K562 (cell line): ENCODE measurements at regions not wholly inside any gene's neighbourhood (a gene's known extent, or its start where the extent isn't known, plus 50 kb on each side); places are given as distances from the start of the nearest gene placed in this dataset.
A peak's percentile ranks its signal among the peaks of the same experiment; 100 is the strongest.

Source experiments
- ATAC-seq: fragments of 200-7000 bp; cut with Tn5 transposase; 3 replicates; pipeline ENCODE4 v1.9.1; 2020; ENCODE audit warnings: moderate library complexity
- BruUV-seq: library from RNA; stranded (reverse); fragments of 400-500 nt; replicated peaks from 2 replicates; lab custom pipeline; 2021; lab: Mats Ljungman, UMichigan
- CTCF ChIA-PET: fragments of 300-600 bp; formaldehyde crosslinking; extraction: SDS; loops from one replicate; lab custom pipeline; 2021; ENCODE audit warnings: low intra/inter-chr PET ratio; lab: Yijun Ruan, JAX
- POLR2A ChIA-PET: fragments of 300-600, 350-650 bp; sonication (Branson Sonifier 250); formaldehyde crosslinking; extraction: SDS; loops from one replicate; lab custom pipeline; 2021; ENCODE audit warnings: antibody characterized with exemption, inconsistent platforms; lab: Yijun Ruan, JAX
- DNase-seq, 4 experiments: peaks; one replicate each; pipeline versions ENCODE4 v3.0.0 to v3.0.0-alpha.2; 2011 to 2018; ENCODE audit warnings: low spot score in 3 of 4, mixed read lengths in 3 of 4; ENCODE audit errors: extremely low read depth in 1 of 4
- FAIRE-seq: peaks from 2 replicates; lab custom pipeline; 2011; peaks lifted over from hg19 to GRCh38; lab: Jason Lieb, UNC
- H2AFZ ChIP-seq: 2 replicates; pipeline ENCODE4 v1.6.0; 2011; ENCODE audit warnings: low read depth, low read length, control low read depth, inconsistent platforms
- H3K27ac ChIP-seq: fragments of 200-600 bp; 3 replicates; pipeline ENCODE4 v1.8.0; 2011; ENCODE audit warnings: low read depth, mild to moderate bottlenecking, control low read depth, inconsistent platforms, low read length, moderate library complexity, mixed read lengths; ENCODE audit errors: extremely low read depth
- H3K27me3 ChIP-seq, 2 experiments: fragments of 300-600 bp in 1 of 2; 2 replicates in 1 of 2; 3 replicates in 1 of 2; pipeline versions ENCODE4 v1.6.0 to v1.8.0; 2011; ENCODE audit warnings: inconsistent platforms in 2 of 2, low read length in 2 of 2, mild to moderate bottlenecking in 1 of 2, mixed read lengths in 1 of 2, moderate library complexity in 1 of 2; ENCODE audit not compliant: control insufficient read depth in 2 of 2, insufficient read depth in 2 of 2
- H3K36me3 ChIP-seq: fragments of 300-600 bp; 3 replicates; pipeline ENCODE4 v1.8.0; 2011; ENCODE audit warnings: mild to moderate bottlenecking, low read length, inconsistent platforms; ENCODE audit not compliant: control insufficient read depth, insufficient read depth
- H3K4me1 ChIP-seq, 2 experiments: fragments of 200-600 bp in 1 of 2; replicated peaks in 1 of 2; 2 replicates in 1 of 2; 3 replicates in 1 of 2; pipeline versions ENCODE4 v1.5.1 to v1.8.0; 2011; ENCODE audit warnings: inconsistent platforms in 2 of 2, low read length in 2 of 2, mild to moderate bottlenecking in 1 of 2, mixed read lengths in 1 of 2, moderate library complexity in 1 of 2; ENCODE audit not compliant: control insufficient read depth in 2 of 2, insufficient read depth in 2 of 2
- H3K4me2 ChIP-seq: 2 replicates; pipeline ENCODE4 v1.6.1; 2011; ENCODE audit warnings: low read length, control low read depth, inconsistent platforms, mixed read lengths; ENCODE audit not compliant: insufficient read depth
- H3K4me3 ChIP-seq: fragments of 200-600 bp; sonication (generic), shearing (Covaris generic); 2 replicates; pipeline ENCODE4 v1.5.1; 2016; ENCODE audit warnings: control low read depth, inconsistent platforms
- H3K79me2 ChIP-seq: fragments of 200-600 bp; 3 replicates; pipeline ENCODE4 v1.8.0; 2011; ENCODE audit warnings: low read length, inconsistent platforms; ENCODE audit not compliant: control insufficient read depth, insufficient read depth
- H3K9ac ChIP-seq, 2 experiments: 2 replicates each; pipeline versions ENCODE4 v1.6.0 to v1.6.1; 2011; ENCODE audit warnings: low read depth in 2 of 2, low read length in 2 of 2, control low read depth in 1 of 2, inconsistent platforms in 1 of 2, mild to moderate bottlenecking in 1 of 2, mixed read lengths in 1 of 2; ENCODE audit not compliant: insufficient read depth in 1 of 2
- H3K9me1 ChIP-seq: one replicate; pipeline ENCODE4 v1.6.0; 2011; ENCODE audit warnings: inconsistent platforms, mild to moderate bottlenecking, low read length, moderate library complexity; ENCODE audit not compliant: control insufficient read depth, insufficient read depth
- H3K9me3 ChIP-seq: replicated peaks from 2 replicates; pipeline ENCODE4 v1.5.1; 2011; ENCODE audit warnings: low read depth, low read length, inconsistent platforms; ENCODE audit not compliant: control insufficient read depth, insufficient read depth
- H4K20me1 ChIP-seq: replicated peaks from 2 replicates; pipeline ENCODE4 v1.6.1; 2011; ENCODE audit warnings: low read length, inconsistent platforms, mixed read lengths; ENCODE audit not compliant: control insufficient read depth, insufficient read depth
- BRCA1 ChIP-seq, 2 experiments: fragments of 450-650 bp in 1 of 2; sonication (generic) in 1 of 2; formaldehyde crosslinking in 1 of 2; IDR thresholded peaks; 2 replicates each; pipeline versions ENCODE4 v1.5.0 to v1.6.1; 2017 to 2020; ENCODE audit warnings: mild to moderate bottlenecking in 1 of 2, missing genetic modification reagents in 1 of 2
- ETS2 ChIP-seq: IDR thresholded peaks from 2 replicates; pipeline ENCODE4 v1.6.1; 2016; ENCODE audit warnings: borderline replicate concordance, missing genetic modification characterization, mild to moderate bottlenecking, moderate library complexity, missing compliant biosample characterization; ENCODE audit not compliant: poor library complexity, severe bottlenecking
- NCOA1 ChIP-seq: fragments of 450-650 bp; IDR thresholded peaks from 2 replicates; pipeline ENCODE4 v1.6.1; 2016; ENCODE audit warnings: low read depth
- POLR2B ChIP-seq: fragments of 450-650 bp; IDR thresholded peaks from 2 replicates; pipeline ENCODE4 v1.6.1; 2018; ENCODE audit warnings: low read depth; ENCODE audit not compliant: partially characterized antibody
- RAD21 ChIP-seq, 2 experiments: fragments of 250-450 bp in 1 of 2; fragments of 450-650 bp in 1 of 2; sonication (Bioruptor Pico) in 1 of 2; formaldehyde crosslinking in 1 of 2; IDR thresholded peaks in 1 of 2; conservative IDR thresholded peaks in 1 of 2; 2 replicates each; pipeline versions ENCODE4 v1.4.0 to v1.8.0; 2020 to 2022; ENCODE audit warnings: mild to moderate bottlenecking in 2 of 2, moderate library complexity in 1 of 2
- THAP12 ChIP-seq: fragments of 250-450 bp; sonication (Bioruptor Pico); IDR thresholded peaks from 2 replicates; pipeline ENCODE4 v1.9.0; 2021; ENCODE audit warnings: mild to moderate bottlenecking, inconsistent platforms
- WGBS: fragments of 100-300 bp; shearing (Covaris generic); methylation state at CpG from one replicate; pipeline ENCODE4 v1.1.6; 2016; ENCODE audit warnings: low coverage, mixed read lengths; ENCODE audit not compliant: insufficient coverage; ENCODE audit errors: missing lambda C conversion rate; 5-methylcytosine and 5-hydroxymethylcytosine counted together
- in situ Hi-C: fragments of 300-500 bp; cut with MboI; formaldehyde crosslinking; loops from 4 replicates; pipeline ENCODE4 v1.15.0; 2018; ENCODE audit warnings: inconsistent platforms, mixed read lengths
- intact Hi-C: fragments of 100-400 bp; cut with micrococcal nuclease; formaldehyde crosslinking; loops from 2 replicates; pipeline ENCODE4 v1.14.2; 2022
- TF ChIP-seq, protein P1 (sequence below), 3 experiments: IDR thresholded peaks in 2 of 3; conservative IDR thresholded peaks in 1 of 3; 2 replicates each; pipeline ENCODE4 v1.5.1; 2011 to 2012; ENCODE audit warnings: low read length in 3 of 3, mild to moderate bottlenecking in 3 of 3, control low read depth in 2 of 3, improper control_type of control experiment in 1 of 3, inconsistent platforms in 1 of 3, low read depth in 1 of 3, mixed read lengths in 1 of 3, moderate library complexity in 1 of 3; ENCODE audit not compliant: insufficient read depth in 2 of 3
- TF ChIP-seq, protein P2 (sequence below), 2 experiments: fragments of 450-650 bp; formaldehyde crosslinking in 1 of 2; IDR thresholded peaks; 2 replicates each; pipeline versions ENCODE4 v1.4.0 to v1.6.1; 2014 to 2020; ENCODE audit warnings: mild to moderate bottlenecking in 2 of 2, borderline replicate concordance in 1 of 2, low read depth in 1 of 2

GRCh38 chr1:219805191-219805590, 123.2 kb downstream of the SLC30A10 start:
- Histone ChIP-seq H3K4me3 (no peak overlapping the region), H2AFZ (no peak overlapping the region), H3K4me2 (no peak overlapping the region), H3K79me2 (no peaks in the 10 kb centered on the region), H3K9ac (no peak overlapping the region), H3K9me3 (no peaks in the 10 kb centered on the region), H3K36me3 (no peaks in the 10 kb centered on the region), H4K20me1 (no peaks in the 10 kb centered on the region), H3K4me1 (no peaks in the 10 kb centered on the region), H3K27me3 (peaks cover 6 to 12% of the 10 kb centered on the region in 2 experiments; a peak in 3 of 5 replicates), H3K9me1 (no peaks in the 10 kb centered on the region), H3K27ac (no peak overlapping the region)
- no peak for DNase-seq
- in situ Hi-C loops (loop anchor here (25.0 kb wide), 1 partner anchor 1468 kb away; the partner anchor contains the start of gene TGFB2), intact Hi-C loops (no loop called here)
- ChIA-PET CTCF (no interaction called here), POLR2A (no interaction called here)
- 0 out of 3 replicates have a peak, but pooled peaks have one; percentile 27 for ATAC-seq
- BruUV-seq = no TSS peak
- 1% methylated on average over 6 of the region's 6 CpGs for WGBS
- FAIRE-seq = peak; percentile 46
- no peak for TF ChIP-seq THAP12
- TF ChIP-seq RAD21 (CRISPR knock-in tag; conservative IDR thresholded peaks at IDR 0.05 in 1 of 2, IDR thresholded peaks at IDR 0.05 in 1 of 2) = peak; percentile 44 to 63; a peak in 3 of 4 replicates
- no peak for TF ChIP-seq BRCA1 (IDR thresholded peaks at IDR 0.05)
- TF ChIP-seq BRCA1 (CRISPR knock-in tag; IDR thresholded peaks at IDR 0.05) = no peak
- TF ChIP-seq ETS2 (tag) = no peak
- no peak for TF ChIP-seq NCOA1
- TF ChIP-seq, protein P1, sequence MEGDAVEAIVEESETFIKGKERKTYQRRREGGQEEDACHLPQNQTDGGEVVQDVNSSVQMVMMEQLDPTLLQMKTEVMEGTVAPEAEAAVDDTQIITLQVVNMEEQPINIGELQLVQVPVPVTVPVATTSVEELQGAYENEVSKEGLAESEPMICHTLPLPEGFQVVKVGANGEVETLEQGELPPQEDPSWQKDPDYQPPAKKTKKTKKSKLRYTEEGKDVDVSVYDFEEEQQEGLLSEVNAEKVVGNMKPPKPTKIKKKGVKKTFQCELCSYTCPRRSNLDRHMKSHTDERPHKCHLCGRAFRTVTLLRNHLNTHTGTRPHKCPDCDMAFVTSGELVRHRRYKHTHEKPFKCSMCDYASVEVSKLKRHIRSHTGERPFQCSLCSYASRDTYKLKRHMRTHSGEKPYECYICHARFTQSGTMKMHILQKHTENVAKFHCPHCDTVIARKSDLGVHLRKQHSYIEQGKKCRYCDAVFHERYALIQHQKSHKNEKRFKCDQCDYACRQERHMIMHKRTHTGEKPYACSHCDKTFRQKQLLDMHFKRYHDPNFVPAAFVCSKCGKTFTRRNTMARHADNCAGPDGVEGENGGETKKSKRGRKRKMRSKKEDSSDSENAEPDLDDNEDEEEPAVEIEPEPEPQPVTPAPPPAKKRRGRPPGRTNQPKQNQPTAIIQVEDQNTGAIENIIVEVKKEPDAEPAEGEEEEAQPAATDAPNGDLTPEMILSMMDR (IDR thresholded peaks at IDR 0.05 in 2 of 3, conservative IDR thresholded peaks at IDR 0.05 in 1 of 3; ENCODE audit: insufficient read depth in 2 of 3, low read depth in 1 of 3, low read length in 3 of 3) = peak in 2 of 3 experiments; percentile 18 to 50; a peak in 3 of 6 replicates
- TF ChIP-seq, protein P2, sequence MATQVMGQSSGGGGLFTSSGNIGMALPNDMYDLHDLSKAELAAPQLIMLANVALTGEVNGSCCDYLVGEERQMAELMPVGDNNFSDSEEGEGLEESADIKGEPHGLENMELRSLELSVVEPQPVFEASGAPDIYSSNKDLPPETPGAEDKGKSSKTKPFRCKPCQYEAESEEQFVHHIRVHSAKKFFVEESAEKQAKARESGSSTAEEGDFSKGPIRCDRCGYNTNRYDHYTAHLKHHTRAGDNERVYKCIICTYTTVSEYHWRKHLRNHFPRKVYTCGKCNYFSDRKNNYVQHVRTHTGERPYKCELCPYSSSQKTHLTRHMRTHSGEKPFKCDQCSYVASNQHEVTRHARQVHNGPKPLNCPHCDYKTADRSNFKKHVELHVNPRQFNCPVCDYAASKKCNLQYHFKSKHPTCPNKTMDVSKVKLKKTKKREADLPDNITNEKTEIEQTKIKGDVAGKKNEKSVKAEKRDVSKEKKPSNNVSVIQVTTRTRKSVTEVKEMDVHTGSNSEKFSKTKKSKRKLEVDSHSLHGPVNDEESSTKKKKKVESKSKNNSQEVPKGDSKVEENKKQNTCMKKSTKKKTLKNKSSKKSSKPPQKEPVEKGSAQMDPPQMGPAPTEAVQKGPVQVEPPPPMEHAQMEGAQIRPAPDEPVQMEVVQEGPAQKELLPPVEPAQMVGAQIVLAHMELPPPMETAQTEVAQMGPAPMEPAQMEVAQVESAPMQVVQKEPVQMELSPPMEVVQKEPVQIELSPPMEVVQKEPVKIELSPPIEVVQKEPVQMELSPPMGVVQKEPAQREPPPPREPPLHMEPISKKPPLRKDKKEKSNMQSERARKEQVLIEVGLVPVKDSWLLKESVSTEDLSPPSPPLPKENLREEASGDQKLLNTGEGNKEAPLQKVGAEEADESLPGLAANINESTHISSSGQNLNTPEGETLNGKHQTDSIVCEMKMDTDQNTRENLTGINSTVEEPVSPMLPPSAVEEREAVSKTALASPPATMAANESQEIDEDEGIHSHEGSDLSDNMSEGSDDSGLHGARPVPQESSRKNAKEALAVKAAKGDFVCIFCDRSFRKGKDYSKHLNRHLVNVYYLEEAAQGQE (IDR thresholded peaks at IDR 0.05; ENCODE audit: borderline replicate concordance) = peak; percentile 16; the same call in 1 of the 2 replicates
- TF ChIP-seq, protein P2 (CRISPR knock-in tag; IDR thresholded peaks at IDR 0.05; ENCODE audit: low read depth) = no peak
- TF ChIP-seq POLR2B = no peak
